ENCODE measurements at regions not wholly inside any gene's neighbourhood (a gene's known extent, or its start where the extent isn't known, plus 50 kb on each side); places are given as distances from the start of the nearest gene placed in this dataset.

- Histone ChIP-seq H3K9ac (ENCODE audit: low read length) (no peak overlapping the region), H3K27me3 (ENCODE audit: control insufficient read depth, insufficient read depth, low read length) (no peaks in the 10 kb centered on the region), H3K27ac (ENCODE audit: low read length) (no peak overlapping the region), H3K36me3 (ENCODE audit: control insufficient read depth, low read depth, low read length) (no peaks in the 10 kb centered on the region), H3K4me3 (ENCODE audit: low read length) (no peak overlapping the region), H3K4me1 (ENCODE audit: control insufficient read depth, low read depth, low read length) (peaks cover 4% of the 10 kb centered on the region), H3K9me3 (ENCODE audit: control insufficient read depth, low read depth, low read length) (no peaks in the 10 kb centered on the region)
Observed at GRCh38 chr9:87443006-87443405, 54.7 kb upstream of the DAPK1 start.

- H3K36me3 ChIP-seq (ENCODE audit: control insufficient read depth, low read depth, low read length) = no peaks in the 10 kb centered on the region
- no peak overlapping the region for H3K9ac ChIP-seq (ENCODE audit: low read length)
- no peak overlapping the region for H3K4me3 ChIP-seq (ENCODE audit: low read length)
- H3K27ac ChIP-seq (ENCODE audit: low read length) = no peak overlapping the region
- peaks cover 4% of the 10 kb centered on the region for H3K4me1 ChIP-seq (ENCODE audit: control insufficient read depth, low read depth, low read length)
- H3K27me3 ChIP-seq (ENCODE audit: control insufficient read depth, insufficient read depth, low read length) = no peaks in the 10 kb centered on the region
- no peaks in the 10 kb centered on the region for H3K9me3 ChIP-seq (ENCODE audit: control insufficient read depth, low read depth, low read length)
Observed at GRCh38 chr9:87443461-87443860, 54.2 kb upstream of the DAPK1 start.

- Histone ChIP-seq H3K4me1 (ENCODE audit: control insufficient read depth, low read depth, low read length) (peaks cover 4% of the 10 kb centered on the region), H3K27me3 (ENCODE audit: control insufficient read depth, insufficient read depth, low read length) (no peaks in the 10 kb centered on the region), H3K4me3 (ENCODE audit: low read length) (no peak overlapping the region), H3K9ac (ENCODE audit: low read length) (no peak overlapping the region), H3K27ac (ENCODE audit: low read length) (no peak overlapping the region), H3K9me3 (ENCODE audit: control insufficient read depth, low read depth, low read length) (no peaks in the 10 kb centered on the region), H3K36me3 (ENCODE audit: control insufficient read depth, low read depth, low read length) (no peaks in the 10 kb centered on the region)
Observed at GRCh38 chr9:87445646-87446045, 52.0 kb upstream of the DAPK1 start.

- no peaks in the 10 kb centered on the region for H3K27me3 ChIP-seq (ENCODE audit: control insufficient read depth, insufficient read depth, low read length)
- H3K9ac ChIP-seq (ENCODE audit: low read length) = no peak overlapping the region
- H3K9me3 ChIP-seq (ENCODE audit: control insufficient read depth, low read depth, low read length) = no peaks in the 10 kb centered on the region
- H3K4me3 ChIP-seq (ENCODE audit: low read length) = no peak overlapping the region
- H3K27ac ChIP-seq (ENCODE audit: low read length) = no peak overlapping the region
- H3K4me1 ChIP-seq (ENCODE audit: control insufficient read depth, low read depth, low read length) = peaks cover 4% of the 10 kb centered on the region
- H3K36me3 ChIP-seq (ENCODE audit: control insufficient read depth, low read depth, low read length) = no peaks in the 10 kb centered on the region
Observed at GRCh38 chr9:87446527-87446926, 51.1 kb upstream of the DAPK1 start.

- Histone ChIP-seq H3K27me3 (ENCODE audit: control insufficient read depth, insufficient read depth, low read length) (no peaks in the 10 kb centered on the region), H3K4me3 (ENCODE audit: low read length) (no peak overlapping the region), H3K4me1 (ENCODE audit: control insufficient read depth, low read depth, low read length) (peaks cover 4% of the 10 kb centered on the region), H3K9ac (ENCODE audit: low read length) (no peak overlapping the region), H3K9me3 (ENCODE audit: control insufficient read depth, low read depth, low read length) (no peaks in the 10 kb centered on the region), H3K36me3 (ENCODE audit: control insufficient read depth, low read depth, low read length) (no peaks in the 10 kb centered on the region), H3K27ac (ENCODE audit: low read length) (no peak overlapping the region)
Observed at GRCh38 chr9:87447547-87448432, 49.9 kb upstream of the DAPK1 start.
